Transverse colon (tissue), 4 donors: ENCODE measurements at regions not wholly inside any gene's neighbourhood (a gene's known extent, or its start where the extent isn't known, plus 50 kb on each side); places are given as distances from the start of the nearest gene placed in this dataset.

ENCODE experiments used
- DNase-seq: peaks from one replicate; pipeline ENCODE4 v3.0.0-alpha.2; 2019
- H3K27ac ChIP-seq, 4 donors: fragments of 200-600 bp; sonication (generic); 2 replicates each; pipeline ENCODE4 v1.5.1; 2016 to 2018; ENCODE audit warnings: inconsistent platforms in 4 of 4
- H3K27me3 ChIP-seq: fragments of 200-600 bp; sonication (generic); 2 replicates; pipeline ENCODE4 v1.5.1; 2017; ENCODE audit warnings: inconsistent platforms
- H3K36me3 ChIP-seq, 4 donors: fragments of 200-600 bp; sonication (generic); 2 replicates each; pipeline ENCODE4 v1.5.1; 2017 to 2019; ENCODE audit warnings: inconsistent platforms in 4 of 4
- H3K4me1 ChIP-seq, 4 donors: fragments of 200-600 bp; sonication (generic); 2 replicates each; pipeline ENCODE4 v1.5.1; 2017 to 2020; ENCODE audit warnings: inconsistent platforms in 4 of 4
- H3K4me3 ChIP-seq, 4 donors: fragments of 200-600 bp; sonication (generic); 1 replicate in 1 of 4; 2 replicates in 3 of 4; pipeline versions ENCODE4 v1.5.1 to v1.6.1; 2017 to 2019; ENCODE audit warnings: inconsistent platforms in 4 of 4
- H3K9me3 ChIP-seq, 2 donors: fragments of 200-600 bp; sonication (generic); 2 replicates each; pipeline ENCODE4 v1.5.1; 2017 to 2019; ENCODE audit warnings: inconsistent platforms in 2 of 2
- CTCF ChIP-seq, 5 experiments: fragments of 200-600 bp in 3 of 5; fragments of 450-650 bp in 2 of 5; sonication (generic) in 3 of 5; IDR thresholded peaks; 1 replicate in 2 of 5; 2 replicates in 3 of 5; pipeline ENCODE4 v1.5.1; 2016 to 2017; ENCODE audit warnings: antibody characterized with exemption in 5 of 5, inconsistent platforms in 3 of 5, mild to moderate bottlenecking in 2 of 5, moderate library complexity in 1 of 5
- EP300 ChIP-seq: sonication (generic); formaldehyde crosslinking; IDR thresholded peaks from one replicate; pipeline ENCODE4 v1.6.1; 2017; ENCODE audit warnings: antibody characterized with exemption, low read depth
- POLR2A ChIP-seq: fragments of 450-650 bp; IDR thresholded peaks from one replicate; pipeline ENCODE4 v1.6.1; 2016; ENCODE audit warnings: antibody characterized with exemption, mild to moderate bottlenecking, moderate library complexity
- POLR2AphosphoS5 ChIP-seq, 3 donors: sonication (generic); formaldehyde crosslinking; IDR thresholded peaks; one replicate each; pipeline ENCODE4 v1.6.1; 2016; ENCODE audit warnings: antibody characterized with exemption in 3 of 3
- WGBS, 2 donors: methylation state at CpG; one replicate each; pipeline ENCODE4 v1.1.5; 2018; ENCODE audit warnings: low coverage in 1 of 2; 5-methylcytosine and 5-hydroxymethylcytosine counted together
- in situ Hi-C, 4 donors: fragments of 200-750 bp; cut with MboI; loops; one replicate each; pipeline versions ENCODE4 v1.15.0 to v1.15.1; 2017; ENCODE audit warnings: low sequenced_read_pairs in 3 of 4, low pct_ligation_motif_present in 1 of 4, low pct_unique_long_range_greater_than_20kb in 1 of 4
- intact Hi-C: fragments of 100-400 bp; cut with DNase I; formaldehyde crosslinking; loops from one replicate; pipeline ENCODE4 v1.15.1; 2023; ENCODE audit warnings: low total_unique reads

- DNase-seq: no peak
- H3K27me3 ChIP-seq: no peaks in the 10 kb centered on the region
- no peaks in the 10 kb centered on the region for H3K36me3 ChIP-seq
- no peak overlapping the region for H3K4me3 ChIP-seq
- 7% methylated on average over 1 of the region's 1 CpG; no CpG with 5 or more reads in 1 of the 2 donors for WGBS, 2 donors
- no peaks in the 10 kb centered on the region for H3K9me3 ChIP-seq
- H3K4me1 ChIP-seq: no peaks in the 10 kb centered on the region
- TF ChIP-seq CTCF (IDR thresholded peaks at IDR 0.05) (no peak), POLR2A (no peak), POLR2AphosphoS5 (IDR thresholded peaks at IDR 0.05) (no peak), EP300 (no peak)
- H3K27ac ChIP-seq: no peak overlapping the region
- in situ Hi-C loops: no loop called here
- intact Hi-C loops: no loop called here
Observed at GRCh38 chr13:77456271-77456670, 79.2 kb upstream of the SCEL start.

- WGBS, 2 donors: 54 to 64% methylated on average over 2 of the region's 2 CpGs
- intact Hi-C loops: no loop called here
- Histone ChIP-seq H3K36me3 (no peaks in the 10 kb centered on the region), H3K27ac (no peak overlapping the region), H3K27me3 (no peaks in the 10 kb centered on the region), H3K4me3 (no peak overlapping the region), H3K4me1 (no peaks in the 10 kb centered on the region), H3K9me3 (no peaks in the 10 kb centered on the region)
- no peak for TF ChIP-seq POLR2AphosphoS5 (IDR thresholded peaks at IDR 0.05)
- TF ChIP-seq CTCF (IDR thresholded peaks at IDR 0.05): no peak
- TF ChIP-seq EP300: no peak
- TF ChIP-seq POLR2A: no peak
- DNase-seq: no peak
- in situ Hi-C loops: no loop called here
Observed at GRCh38 chr13:77449265-77449664, 86.2 kb upstream of the SCEL start.

- WGBS, 2 donors: 43 to 57% methylated on average over 3 to 4 of the region's 4 CpGs
- Histone ChIP-seq H3K36me3 (no peaks in the 10 kb centered on the region), H3K4me3 (no peak overlapping the region), H3K27me3 (no peaks in the 10 kb centered on the region), H3K9me3 (no peaks in the 10 kb centered on the region), H3K27ac (no peak overlapping the region), H3K4me1 (no peaks in the 10 kb centered on the region)
- intact Hi-C loops: no loop called here
- no peak for TF ChIP-seq POLR2AphosphoS5 (IDR thresholded peaks at IDR 0.05)
- TF ChIP-seq POLR2A: no peak
- no peak for TF ChIP-seq CTCF (IDR thresholded peaks at IDR 0.05)
- TF ChIP-seq EP300: no peak
- in situ Hi-C loops: no loop called here
- peak; percentile 8 for DNase-seq
Observed at GRCh38 chr13:77448689-77449088, 86.8 kb upstream of the SCEL start.

GRCh38 chr13:77443511-77443910, 92.0 kb upstream of the SCEL start:
- H3K4me1 ChIP-seq: no peaks in the 10 kb centered on the region
- no peak overlapping the region for H3K4me3 ChIP-seq
- no peak overlapping the region for H3K27ac ChIP-seq
- no peaks in the 10 kb centered on the region for H3K36me3 ChIP-seq
- intact Hi-C loops: no loop called here
- no peaks in the 10 kb centered on the region for H3K9me3 ChIP-seq
- 70 to 83% methylated on average over 1 of the region's 1 CpG for WGBS, 2 donors
- DNase-seq: no peak
- H3K27me3 ChIP-seq: no peaks in the 10 kb centered on the region
- TF ChIP-seq POLR2A (no peak), POLR2AphosphoS5 (IDR thresholded peaks at IDR 0.05) (no peak), EP300 (no peak), CTCF (IDR thresholded peaks at IDR 0.05) (no peak)
- in situ Hi-C loops: no loop called here
